Fibroblast of peridontal ligament (primary cell): ENCODE measurements at regions not wholly inside any gene's neighbourhood (a gene's known extent, or its start where the extent isn't known, plus 50 kb on each side); places are given as distances from the start of the nearest gene placed in this dataset.
A peak's percentile ranks its signal among the peaks of the same experiment; 100 is the strongest.

Experiments
- DNase-seq: peaks from one replicate; pipeline ENCODE4 v3.0.0-alpha.2; 2010; ENCODE audit errors: extremely low read depth

DNA sequence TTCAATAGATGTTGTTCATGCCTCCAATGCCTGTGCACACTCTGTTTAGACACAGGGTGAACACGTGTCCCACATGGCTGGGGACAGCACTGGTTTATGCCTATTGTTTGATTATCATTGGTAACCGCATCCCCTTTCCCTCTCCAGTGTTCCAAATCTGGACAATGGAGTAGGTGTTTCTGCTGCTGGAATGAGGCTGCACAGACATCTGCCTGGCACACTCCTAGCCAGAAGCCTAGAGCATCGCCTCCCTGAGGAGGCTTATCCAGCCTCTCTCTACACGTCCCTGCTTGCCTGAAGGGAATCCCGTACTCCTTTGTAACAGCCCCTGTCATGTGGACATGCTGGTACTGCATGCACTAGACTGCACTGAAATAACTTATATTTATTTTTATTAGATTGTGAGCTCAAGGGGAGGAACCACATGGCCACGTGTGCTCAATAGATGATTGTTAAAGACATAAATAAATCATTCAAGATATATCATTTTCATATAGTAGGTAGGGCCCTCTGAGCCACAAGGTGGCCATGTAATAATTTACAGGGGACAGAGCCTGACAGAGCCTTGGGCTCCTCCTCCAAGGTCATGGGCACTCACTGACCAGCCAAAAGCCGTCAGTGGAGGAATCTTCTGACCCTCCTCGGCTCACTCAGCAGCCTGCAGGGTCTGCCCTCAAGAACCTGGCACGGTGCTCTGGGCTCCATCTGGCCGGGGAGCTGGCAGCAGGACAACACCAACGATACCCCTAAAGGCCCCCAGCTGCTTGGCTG is 310.9 kb upstream of the ZNF32 start:
- DNase-seq: no peak

GRCh38 chr10:43958964-43959363 is 310.3 kb upstream of the ZNF32 start:
- no peak for DNase-seq

DNA sequence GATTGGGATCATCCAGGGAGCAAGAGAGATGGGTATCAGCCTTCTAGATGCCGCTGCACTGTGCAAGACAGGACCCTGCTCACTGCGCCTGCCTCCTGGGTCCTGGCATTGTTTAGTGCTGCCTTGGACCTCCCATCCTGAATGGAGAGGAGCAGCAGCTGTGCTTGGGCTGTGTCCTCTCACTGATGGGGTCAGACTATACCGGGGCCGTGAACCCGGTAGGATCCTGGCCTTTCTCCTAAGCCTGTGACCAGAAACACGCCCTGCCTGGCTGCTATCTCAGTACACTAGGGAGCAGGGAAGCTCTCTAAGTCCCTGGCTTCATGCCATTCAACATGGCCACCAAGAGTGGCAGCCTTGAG is 309.4 kb upstream of the ZNF32 start:
- DNase-seq: no peak

GRCh38 chr10:43957267-43958070 is 308.8 kb upstream of the ZNF32 start:
- no peak for DNase-seq

DNA sequence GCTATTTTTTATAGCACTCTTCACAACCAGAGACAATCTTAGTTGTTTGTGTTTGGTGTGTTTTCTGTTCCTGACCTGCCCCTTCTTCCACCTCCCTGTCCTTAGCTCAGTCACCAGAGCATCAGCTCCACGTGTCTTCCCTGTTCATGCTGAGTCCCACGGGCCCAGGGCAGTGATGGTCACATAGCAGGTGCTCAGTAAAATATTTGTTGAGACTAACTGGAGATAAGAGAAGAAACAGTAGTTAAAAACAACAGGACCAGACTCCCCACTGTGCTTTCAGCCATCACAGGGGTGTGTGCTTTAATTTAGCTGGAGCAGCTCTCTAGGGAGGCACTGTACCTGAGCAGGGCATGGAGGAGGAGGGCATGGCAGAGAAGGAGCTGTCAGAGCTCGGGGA is 307.3 kb upstream of the ZNF32 start:
- DNase-seq: no peak

DNA sequence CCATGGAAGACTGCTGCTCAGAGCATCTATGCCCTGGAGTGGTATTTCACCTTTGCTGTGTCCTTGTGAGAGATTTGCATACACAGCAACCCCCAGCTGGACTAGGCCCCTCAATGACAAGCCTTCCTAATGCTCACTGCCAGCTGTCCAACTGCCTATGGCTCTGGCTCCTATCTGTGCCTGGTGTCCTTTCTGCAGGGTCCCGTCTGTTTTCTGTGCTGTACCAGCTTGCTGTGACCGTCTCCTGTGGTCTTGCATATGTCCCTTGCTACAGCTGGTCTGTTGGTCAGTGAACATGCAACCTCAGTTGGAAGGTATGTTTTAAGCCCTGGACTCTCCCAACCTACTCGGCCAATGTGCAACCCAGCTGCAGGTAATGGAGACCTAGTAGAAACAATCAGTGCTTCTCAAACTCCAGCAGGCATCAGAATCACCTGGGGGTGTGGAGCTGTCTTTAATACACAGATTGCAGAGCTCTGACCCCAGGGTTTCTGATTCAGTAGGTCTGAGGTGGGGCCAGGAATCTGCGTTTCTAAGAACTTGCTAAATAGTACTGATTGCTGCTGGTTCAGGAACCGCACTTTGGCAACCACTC is 306.4 kb upstream of the ZNF32 start:
- DNase-seq: no peak

DNA sequence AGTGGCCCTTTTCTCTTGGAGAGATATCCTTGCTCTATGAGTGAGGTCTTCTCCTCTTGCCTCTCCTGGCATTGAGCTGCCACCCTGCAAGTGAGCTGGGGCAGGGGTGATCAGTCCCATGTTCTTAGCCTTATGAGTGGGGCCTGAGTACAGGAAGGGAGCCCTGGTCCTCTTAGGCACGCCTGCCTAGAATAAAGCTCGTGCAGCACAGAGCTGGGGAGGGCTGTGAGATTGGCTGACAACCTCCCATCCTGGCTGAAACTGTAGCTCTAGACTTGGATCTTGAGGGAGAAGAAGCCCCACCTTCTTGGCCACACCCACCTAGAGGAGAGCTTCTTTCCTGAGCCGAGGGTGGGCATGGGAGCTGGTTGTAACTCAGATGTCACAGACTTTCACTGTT is 305.0 kb upstream of the ZNF32 start:
- DNase-seq: no peak

DNA sequence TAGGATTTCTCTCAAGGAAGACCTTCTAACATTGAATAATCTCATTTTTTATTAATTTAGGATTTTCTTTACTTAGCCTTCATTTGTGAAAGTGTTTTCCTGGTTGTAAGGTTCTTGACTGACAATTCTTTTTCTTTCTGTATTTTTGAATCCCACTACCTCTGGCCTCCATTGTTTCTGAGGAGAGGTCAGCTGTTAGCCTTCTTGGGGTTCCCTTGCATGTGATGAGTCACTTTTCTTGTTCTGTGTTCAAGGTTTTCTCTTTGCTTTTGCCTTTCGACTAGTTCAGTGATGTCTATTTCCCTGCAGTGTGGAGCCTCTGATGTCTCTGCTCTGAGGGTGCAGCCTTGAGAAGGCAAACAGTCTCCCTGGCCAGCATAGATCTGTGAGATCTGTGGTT is 304.1 kb upstream of the ZNF32 start:
- DNase-seq: no peak

DNA sequence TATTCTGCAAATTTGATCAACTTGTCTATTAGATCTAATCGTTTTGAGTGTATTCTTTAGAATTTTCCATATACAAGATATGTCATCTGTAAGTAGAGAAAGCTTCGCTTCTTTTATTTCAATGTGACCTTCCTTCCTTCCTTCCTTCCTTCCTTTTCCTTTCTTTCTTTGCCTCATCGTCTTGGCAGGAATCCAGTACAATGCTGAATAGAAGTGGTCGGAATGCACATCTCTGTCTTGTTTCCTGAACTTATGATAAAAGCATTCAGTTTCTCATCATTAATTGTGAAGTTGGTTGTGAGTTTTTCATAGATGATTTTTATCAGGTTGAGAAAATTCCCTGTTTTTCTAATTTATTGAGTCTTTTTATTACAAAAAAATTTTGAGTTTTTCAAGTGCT is 300.7 kb upstream of the ZNF32 start:
- no peak for DNase-seq

DNA sequence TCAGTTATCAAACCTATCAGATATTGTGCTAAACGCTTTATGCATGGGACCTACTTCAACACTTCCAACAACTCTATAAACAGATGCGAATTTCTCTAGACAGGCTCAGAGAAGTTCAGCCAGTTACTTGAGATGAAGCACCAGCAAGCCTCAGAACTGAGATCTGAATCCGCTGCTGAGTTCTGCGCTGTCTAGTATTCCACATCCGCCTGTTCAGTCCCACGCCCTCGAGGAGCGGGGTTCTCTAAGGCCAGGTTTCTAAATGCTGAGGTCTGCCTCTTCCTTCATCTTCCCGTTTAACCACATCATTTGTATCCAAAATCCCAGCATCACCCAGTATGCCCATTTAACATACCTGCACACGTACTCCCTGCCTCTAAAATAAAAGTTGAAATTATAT is 297.8 kb upstream of the ZNF32 start:
- no peak for DNase-seq

DNA sequence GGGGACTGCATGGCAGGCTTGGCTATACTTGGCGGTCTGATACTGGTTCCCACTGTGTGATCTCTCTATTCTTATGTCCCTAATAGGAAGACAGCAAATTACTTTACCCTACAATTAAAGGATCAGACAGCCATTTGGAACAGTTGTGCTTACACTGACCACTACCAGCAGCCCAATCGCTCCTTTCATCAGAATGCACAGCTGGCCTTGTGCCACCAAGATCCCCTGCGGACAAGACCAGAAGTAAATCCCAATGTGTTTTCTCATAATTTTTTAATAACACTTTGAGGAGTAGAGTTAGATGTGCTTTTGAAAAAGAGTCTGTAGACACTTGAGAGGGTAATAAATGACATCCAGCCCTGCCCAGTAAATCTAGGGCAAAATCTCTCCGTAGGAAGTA is 297.2 kb upstream of the ZNF32 start:
- no peak for DNase-seq

DNA sequence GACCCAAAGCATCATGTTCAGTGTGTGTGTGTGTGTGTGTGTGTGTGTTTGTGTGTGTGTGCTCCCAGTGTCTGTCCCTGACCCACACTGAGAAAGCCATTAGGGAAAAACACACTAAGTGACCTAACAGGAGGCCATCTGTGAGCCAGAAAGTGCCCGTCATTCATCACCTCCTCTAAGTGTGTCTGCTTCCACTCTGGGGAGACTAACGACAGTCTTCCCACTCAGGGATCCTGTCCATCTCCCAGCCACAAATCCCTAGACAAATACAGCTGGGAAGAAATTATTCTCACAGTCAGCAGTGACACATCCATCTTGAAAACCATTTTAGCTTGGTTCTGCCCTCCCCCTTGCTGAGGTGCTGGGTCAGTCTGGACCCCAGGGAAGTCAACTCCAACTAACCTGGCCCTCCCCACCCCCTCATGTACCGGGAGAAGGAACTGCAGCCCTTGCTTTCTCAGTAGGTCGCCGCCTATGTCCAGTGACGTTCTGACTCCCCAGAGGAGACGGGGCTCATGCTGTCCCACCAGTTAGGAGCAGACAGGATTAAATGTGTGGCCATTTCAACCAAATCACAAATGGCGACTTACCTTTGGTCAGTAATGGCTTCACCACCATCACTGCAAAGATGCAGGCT is 296.5 kb upstream of the ZNF32 start:
- DNase-seq: no peak

- DNase-seq: no peak
These were observed 295.9 kb upstream of the ZNF32 start for GRCh38 chr10:43944381-43945093.

GRCh38 chr10:43943818-43944360 is 295.2 kb upstream of the ZNF32 start:
- no peak for DNase-seq

- DNase-seq: no peak
These were observed 294.6 kb upstream of the ZNF32 start for GRCh38 chr10:43943119-43943817.

GRCh38 chr10:43942096-43942850 is 293.6 kb upstream of the ZNF32 start:
- peak; percentile 20 for DNase-seq

DNA sequence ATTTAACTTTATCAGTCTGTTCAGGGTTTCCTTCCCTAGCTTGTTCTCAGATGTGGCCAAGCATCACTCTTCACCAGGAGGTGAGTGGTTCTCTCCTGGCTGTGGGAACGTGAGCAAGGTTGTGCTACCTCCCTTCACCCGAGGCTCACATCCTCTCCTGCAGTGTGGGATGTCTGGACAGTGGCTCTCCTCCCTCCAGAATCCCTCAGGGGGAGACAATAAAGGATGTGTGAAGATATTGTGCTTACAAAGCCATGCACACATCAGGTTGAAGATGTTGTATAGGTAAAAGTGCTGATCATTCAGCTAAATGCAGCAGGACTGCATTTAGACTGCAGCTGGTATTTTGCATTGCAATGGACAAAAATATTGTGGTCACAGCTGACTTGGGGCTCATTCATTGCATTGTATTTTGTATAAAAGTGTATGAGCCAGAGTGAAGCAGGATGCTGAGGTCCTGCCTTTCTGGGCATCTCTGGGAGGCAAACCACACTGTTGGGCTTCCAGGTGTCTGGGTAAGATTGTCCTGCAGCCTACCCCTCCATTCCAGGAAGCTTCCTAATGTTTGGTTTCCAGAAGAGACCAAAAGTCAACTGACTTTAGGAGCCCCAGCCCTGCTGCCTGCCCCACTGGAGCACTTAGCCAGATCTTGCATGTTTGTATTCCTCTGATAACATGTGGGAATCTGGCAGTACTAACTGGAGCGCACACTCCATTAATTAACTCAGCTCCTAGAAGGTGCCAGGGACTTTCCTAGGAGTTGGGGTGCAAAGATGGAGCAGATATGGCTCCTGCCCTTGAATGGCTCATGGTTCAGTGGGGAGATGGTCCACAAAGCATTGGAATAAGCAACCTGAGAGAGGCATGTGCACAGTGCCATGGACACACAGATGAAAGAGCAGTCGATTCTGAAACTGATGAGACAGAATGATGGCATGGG is 292.5 kb upstream of the ZNF32 start:
- no peak for DNase-seq

- peak; percentile 23 for DNase-seq
These were observed 291.5 kb upstream of the ZNF32 start for GRCh38 chr10:43939939-43940820.
